ENCODE measurements at regions not wholly inside any gene's neighbourhood (a gene's known extent, or its start where the extent isn't known, plus 50 kb on each side); places are given as distances from the start of the nearest gene placed in this dataset.

DNA sequence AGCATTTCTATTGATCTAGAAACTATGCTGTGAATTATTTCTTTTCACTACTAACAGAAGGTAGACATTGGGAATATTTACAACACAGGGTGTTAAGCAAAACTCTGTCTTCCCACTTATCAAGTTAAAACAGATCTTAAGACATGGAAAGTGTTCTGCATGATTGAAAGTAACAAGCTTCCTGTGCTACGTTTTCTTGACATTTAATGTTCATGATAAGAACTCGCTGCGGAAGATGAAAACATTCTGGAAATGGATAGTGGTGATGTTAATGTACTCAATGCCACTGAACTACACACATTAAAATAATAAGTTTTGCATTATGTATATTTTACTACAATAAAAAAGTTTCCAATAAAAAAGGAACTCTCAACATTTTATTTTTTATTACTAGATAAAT, 74.4 kb upstream of the SCN7A start:
- TF ChIP-seq, protein P1, sequence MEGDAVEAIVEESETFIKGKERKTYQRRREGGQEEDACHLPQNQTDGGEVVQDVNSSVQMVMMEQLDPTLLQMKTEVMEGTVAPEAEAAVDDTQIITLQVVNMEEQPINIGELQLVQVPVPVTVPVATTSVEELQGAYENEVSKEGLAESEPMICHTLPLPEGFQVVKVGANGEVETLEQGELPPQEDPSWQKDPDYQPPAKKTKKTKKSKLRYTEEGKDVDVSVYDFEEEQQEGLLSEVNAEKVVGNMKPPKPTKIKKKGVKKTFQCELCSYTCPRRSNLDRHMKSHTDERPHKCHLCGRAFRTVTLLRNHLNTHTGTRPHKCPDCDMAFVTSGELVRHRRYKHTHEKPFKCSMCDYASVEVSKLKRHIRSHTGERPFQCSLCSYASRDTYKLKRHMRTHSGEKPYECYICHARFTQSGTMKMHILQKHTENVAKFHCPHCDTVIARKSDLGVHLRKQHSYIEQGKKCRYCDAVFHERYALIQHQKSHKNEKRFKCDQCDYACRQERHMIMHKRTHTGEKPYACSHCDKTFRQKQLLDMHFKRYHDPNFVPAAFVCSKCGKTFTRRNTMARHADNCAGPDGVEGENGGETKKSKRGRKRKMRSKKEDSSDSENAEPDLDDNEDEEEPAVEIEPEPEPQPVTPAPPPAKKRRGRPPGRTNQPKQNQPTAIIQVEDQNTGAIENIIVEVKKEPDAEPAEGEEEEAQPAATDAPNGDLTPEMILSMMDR (IDR thresholded peaks at IDR 0.05), result no peak
- TF ChIP-seq EP300 (IDR thresholded peaks at IDR 0.05; ENCODE audit: borderline replicate concordance in 1 of 2, low read depth in 1 of 2, low read length in 1 of 2), result no peak
- TF ChIP-seq, protein P2, sequence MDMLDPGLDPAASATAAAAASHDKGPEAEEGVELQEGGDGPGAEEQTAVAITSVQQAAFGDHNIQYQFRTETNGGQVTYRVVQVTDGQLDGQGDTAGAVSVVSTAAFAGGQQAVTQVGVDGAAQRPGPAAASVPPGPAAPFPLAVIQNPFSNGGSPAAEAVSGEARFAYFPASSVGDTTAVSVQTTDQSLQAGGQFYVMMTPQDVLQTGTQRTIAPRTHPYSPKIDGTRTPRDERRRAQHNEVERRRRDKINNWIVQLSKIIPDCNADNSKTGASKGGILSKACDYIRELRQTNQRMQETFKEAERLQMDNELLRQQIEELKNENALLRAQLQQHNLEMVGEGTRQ (IDR thresholded peaks at IDR 0.05; ENCODE audit: borderline replicate concordance, low read depth, low read length), result no peak
- TF ChIP-seq, protein P3, sequence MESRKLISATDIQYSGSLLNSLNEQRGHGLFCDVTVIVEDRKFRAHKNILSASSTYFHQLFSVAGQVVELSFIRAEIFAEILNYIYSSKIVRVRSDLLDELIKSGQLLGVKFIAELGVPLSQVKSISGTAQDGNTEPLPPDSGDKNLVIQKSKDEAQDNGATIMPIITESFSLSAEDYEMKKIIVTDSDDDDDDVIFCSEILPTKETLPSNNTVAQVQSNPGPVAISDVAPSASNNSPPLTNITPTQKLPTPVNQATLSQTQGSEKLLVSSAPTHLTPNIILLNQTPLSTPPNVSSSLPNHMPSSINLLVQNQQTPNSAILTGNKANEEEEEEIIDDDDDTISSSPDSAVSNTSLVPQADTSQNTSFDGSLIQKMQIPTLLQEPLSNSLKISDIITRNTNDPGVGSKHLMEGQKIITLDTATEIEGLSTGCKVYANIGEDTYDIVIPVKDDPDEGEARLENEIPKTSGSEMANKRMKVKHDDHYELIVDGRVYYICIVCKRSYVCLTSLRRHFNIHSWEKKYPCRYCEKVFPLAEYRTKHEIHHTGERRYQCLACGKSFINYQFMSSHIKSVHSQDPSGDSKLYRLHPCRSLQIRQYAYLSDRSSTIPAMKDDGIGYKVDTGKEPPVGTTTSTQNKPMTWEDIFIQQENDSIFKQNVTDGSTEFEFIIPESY (IDR thresholded peaks at IDR 0.05; ENCODE audit: borderline replicate concordance, low read depth), result no peak
- TF ChIP-seq, protein P4, sequence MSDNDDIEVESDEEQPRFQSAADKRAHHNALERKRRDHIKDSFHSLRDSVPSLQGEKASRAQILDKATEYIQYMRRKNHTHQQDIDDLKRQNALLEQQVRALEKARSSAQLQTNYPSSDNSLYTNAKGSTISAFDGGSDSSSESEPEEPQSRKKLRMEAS (IDR thresholded peaks at IDR 0.05; ENCODE audit: low read depth), result no peak
- no peak for TF ChIP-seq TAF1 (IDR thresholded peaks at IDR 0.05; ENCODE audit: borderline replicate concordance, low read depth, low read length)
- TF ChIP-seq SMC3 (IDR thresholded peaks at IDR 0.05; ENCODE audit: low read depth, low read length), result no peak
- TF ChIP-seq EZH2phosphoT487 (IDR thresholded peaks at IDR 0.05; ENCODE audit: borderline replicate concordance, low read depth), result no peak
- no peak for TF ChIP-seq FOSL2 (IDR thresholded peaks at IDR 0.05; ENCODE audit: borderline replicate concordance, low read depth)
- TF ChIP-seq CHD2 (IDR thresholded peaks at IDR 0.05; ENCODE audit: low read length, partially characterized antibody), result no peak
- TF ChIP-seq, protein P5, sequence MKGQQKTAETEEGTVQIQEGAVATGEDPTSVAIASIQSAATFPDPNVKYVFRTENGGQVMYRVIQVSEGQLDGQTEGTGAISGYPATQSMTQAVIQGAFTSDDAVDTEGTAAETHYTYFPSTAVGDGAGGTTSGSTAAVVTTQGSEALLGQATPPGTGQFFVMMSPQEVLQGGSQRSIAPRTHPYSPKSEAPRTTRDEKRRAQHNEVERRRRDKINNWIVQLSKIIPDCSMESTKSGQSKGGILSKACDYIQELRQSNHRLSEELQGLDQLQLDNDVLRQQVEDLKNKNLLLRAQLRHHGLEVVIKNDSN (IDR thresholded peaks at IDR 0.05; ENCODE audit: borderline replicate concordance, low read depth), result no peak
- no peak for TF ChIP-seq NRF1 (IDR thresholded peaks at IDR 0.05; ENCODE audit: low read depth, low read length)
- no peak for TF ChIP-seq SIN3A (IDR thresholded peaks at IDR 0.05; ENCODE audit: borderline replicate concordance, low read depth, low read length)

Measured in SK-N-SH (cell line).